Gastroesophageal sphincter (tissue), 3 donors: ENCODE measurements at regions not wholly inside any gene's neighbourhood (a gene's known extent, or its start where the extent isn't known, plus 50 kb on each side); places are given as distances from the start of the nearest gene placed in this dataset.

ENCODE experiments used
- CTCF ChIP-seq, 4 experiments: fragments of 200-600 bp in 2 of 4; fragments of 450-650 bp in 2 of 4; sonication (generic) in 1 of 4; IDR thresholded peaks; one replicate each; pipeline ENCODE4 v1.5.1; 2017 to 2019; ENCODE audit warnings: antibody characterized with exemption in 4 of 4, mild to moderate bottlenecking in 2 of 4, moderate library complexity in 2 of 4
- EP300 ChIP-seq: sonication (generic); formaldehyde crosslinking; IDR thresholded peaks from one replicate; pipeline ENCODE4 v1.6.1; 2017; ENCODE audit warnings: antibody characterized with exemption, mild to moderate bottlenecking
- POLR2A ChIP-seq, 2 donors: fragments of 450-650 bp; IDR thresholded peaks; one replicate each; pipeline ENCODE4 v1.6.1; 2017; ENCODE audit warnings: antibody characterized with exemption in 2 of 2, mild to moderate bottlenecking in 2 of 2, moderate library complexity in 1 of 2
- POLR2AphosphoS5 ChIP-seq: sonication (generic); formaldehyde crosslinking; IDR thresholded peaks from one replicate; pipeline ENCODE4 v1.6.1; 2017; ENCODE audit warnings: antibody characterized with exemption

- TF ChIP-seq CTCF (IDR thresholded peaks at IDR 0.05): no peak
- no peak for TF ChIP-seq POLR2A (IDR thresholded peaks at IDR 0.05)
- TF ChIP-seq POLR2AphosphoS5: no peak
- no peak for TF ChIP-seq EP300
These were observed 334.9 kb downstream of the RMST start for GRCh38 chr12:97797473-97797872.
